Putamen (tissue), 1 donor: ENCODE measurements at regions not wholly inside any gene's neighbourhood (a gene's known extent, or its start where the extent isn't known, plus 50 kb on each side); places are given as distances from the start of the nearest gene placed in this dataset.

ENCODE experiments used
- DNase-seq: peaks from one replicate; pipeline ENCODE4 v3.0.0-alpha.2; 2016; ENCODE audit warnings: low spot score

GRCh38 chr6:4189249-4189648 is 53.9 kb upstream of the ECI2 start:
- DNase-seq = no peak

- no peak for DNase-seq
Measured at GRCh38 chr6:4188801-4189200, 53.4 kb upstream of the ECI2 start.

GRCh38 chr6:4187480-4187879 is 52.1 kb upstream of the ECI2 start:
- no peak for DNase-seq

GRCh38 chr6:4186385-4186784 is 51.0 kb upstream of the ECI2 start:
- DNase-seq = no peak

- DNase-seq = no peak
Measured at GRCh38 chr6:4185846-4186245, 50.5 kb upstream of the ECI2 start.

- no peak for DNase-seq
Measured at GRCh38 chr6:4185419-4185818, 50.0 kb upstream of the ECI2 start.
